GM12864 (cell line): ENCODE measurements at regions not wholly inside any gene's neighbourhood (a gene's known extent, or its start where the extent isn't known, plus 50 kb on each side); places are given as distances from the start of the nearest gene placed in this dataset.

Source experiments
- DNase-seq: peaks from one replicate; pipeline ENCODE4 v3.0.0-alpha.2; 2011; ENCODE audit warnings: low read depth
- H3K4me3 ChIP-seq: 2 replicates; pipeline ENCODE4 v1.5.1; 2011; ENCODE audit warnings: mild to moderate bottlenecking, low read depth, low read length, control low read depth
- CTCF ChIP-seq: IDR thresholded peaks from 2 replicates; pipeline ENCODE4 v1.5.1; 2011; ENCODE audit warnings: low read depth, mild to moderate bottlenecking, moderate library complexity, low read length, control low read depth, inconsistent platforms; ENCODE audit errors: missing control alignments

- DNase-seq = no peak
- TF ChIP-seq CTCF = no peak
- H3K4me3 ChIP-seq = no peak overlapping the region
Measured at GRCh38 chr16:72300892-72301291, 128.9 kb upstream of the PMFBP1 start.

DNA sequence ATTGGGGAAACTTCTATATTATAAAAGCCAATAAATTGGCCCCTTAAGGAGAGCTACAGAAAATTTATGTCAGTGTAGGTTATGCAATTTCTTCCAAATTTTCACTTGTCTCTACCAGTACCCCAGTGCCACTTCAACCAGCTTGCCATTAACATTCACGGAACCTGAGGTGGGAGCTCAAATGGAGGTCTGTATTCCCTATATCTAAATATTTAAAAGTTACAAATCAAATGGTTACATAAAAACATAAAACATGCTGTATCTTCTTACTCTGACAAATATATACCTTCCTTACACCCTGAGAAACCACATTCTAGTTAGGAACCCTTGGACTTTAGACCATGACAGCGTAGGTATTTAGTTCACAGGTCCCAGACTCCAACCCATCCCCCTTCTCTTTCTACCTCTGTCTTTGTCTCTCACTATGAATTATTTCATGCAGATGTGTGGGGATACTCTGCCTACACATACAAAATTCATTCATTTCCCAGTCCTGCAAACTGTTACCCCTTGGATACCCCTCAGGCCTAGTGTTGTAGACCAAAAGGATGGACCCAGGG lies 127.8 kb upstream of the PMFBP1 start:
- DNase-seq = no peak
- no peak overlapping the region for H3K4me3 ChIP-seq
- TF ChIP-seq CTCF = no peak

- no peak for DNase-seq
- no peak overlapping the region for H3K4me3 ChIP-seq
- no peak for TF ChIP-seq CTCF
Measured at GRCh38 chr16:72298961-72299360, 127.0 kb upstream of the PMFBP1 start.

- TF ChIP-seq CTCF = no peak
- no peak for DNase-seq
- no peak overlapping the region for H3K4me3 ChIP-seq
Measured at GRCh38 chr16:72295914-72296313, 124.0 kb upstream of the PMFBP1 start.

GRCh38 chr16:72291531-72291981 lies 119.6 kb upstream of the PMFBP1 start:
- no peak for DNase-seq
- H3K4me3 ChIP-seq = no peak overlapping the region
- TF ChIP-seq CTCF = no peak

DNA sequence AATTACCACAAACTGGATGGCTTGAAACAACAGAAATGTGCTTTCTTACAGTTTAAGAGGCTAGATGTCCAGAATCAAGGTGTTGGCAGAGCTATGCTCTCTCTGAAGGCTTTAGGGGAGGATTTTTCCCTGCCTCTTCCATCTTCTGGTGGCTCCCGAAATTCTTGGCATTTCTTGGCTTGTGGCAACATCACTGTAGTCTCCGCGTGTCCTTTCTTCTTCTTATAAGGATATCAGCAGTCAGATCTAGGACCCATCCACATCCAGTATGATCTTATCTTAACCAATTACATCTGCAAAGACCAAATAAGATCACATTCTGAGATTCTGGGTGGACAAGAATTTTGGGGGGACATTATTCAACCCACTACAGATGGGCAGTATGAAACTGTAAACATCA lies 119.2 kb upstream of the PMFBP1 start:
- no peak overlapping the region for H3K4me3 ChIP-seq
- no peak for TF ChIP-seq CTCF
- DNase-seq = no peak

- no peak for DNase-seq
- H3K4me3 ChIP-seq = no peak overlapping the region
- no peak for TF ChIP-seq CTCF
Measured at GRCh38 chr16:72287649-72288048, 115.7 kb upstream of the PMFBP1 start.
